ENCODE measurements at regions not wholly inside any gene's neighbourhood (a gene's known extent, or its start where the extent isn't known, plus 50 kb on each side); places are given as distances from the start of the nearest gene placed in this dataset.

DNA sequence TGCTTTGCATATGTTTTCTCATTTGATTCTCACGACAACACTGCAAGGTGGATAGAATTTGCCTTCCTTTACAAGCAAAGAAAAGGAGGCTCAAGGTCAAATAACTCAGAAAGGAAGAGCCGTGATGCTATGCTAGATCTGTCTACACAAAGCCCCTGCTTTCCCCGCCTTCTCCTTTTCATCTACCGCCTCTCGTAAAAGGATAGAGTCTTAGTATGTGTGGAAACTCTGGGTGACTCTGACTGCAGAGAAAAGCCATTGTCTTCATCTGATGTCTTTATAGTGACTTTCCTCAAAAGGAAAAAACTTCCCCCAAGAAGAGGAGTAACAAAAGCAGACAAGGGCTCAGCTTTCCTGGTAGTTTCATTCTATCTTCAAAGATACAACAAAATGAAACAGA is 292.7 kb downstream of the ACTR3B start:
- WGBS, 2 experiments (ENCODE audit: low coverage in 1 of 2, low lambda C conversion rate in 2 of 2, missing lambda C conversion rate in 2 of 2), result 42 to 43% methylated on average over 5 of the region's 5 CpGs
- H3K36me3 ChIP-seq (ENCODE audit: low read depth), result no peaks in the 10 kb centered on the region
- no peak overlapping the region for H3K27ac ChIP-seq
- no peaks in the 10 kb centered on the region for H3K4me1 ChIP-seq (ENCODE audit: insufficient read depth)
- no peak overlapping the region for H3K4me3 ChIP-seq
- H3F3A ChIP-seq (ENCODE audit: insufficient read depth), result no peaks in the 10 kb centered on the region
- in situ Hi-C loops (cut with MboI), result no loop called here
- H3K9ac ChIP-seq, result no peak overlapping the region
- no peak overlapping the region for H3K4me2 ChIP-seq (ENCODE audit: unreplicated experiment)
- DNase-seq, result no peak
- H3K79me2 ChIP-seq (ENCODE audit: insufficient read depth), result no peaks in the 10 kb centered on the region
- no peaks in the 10 kb centered on the region for H3K27me3 ChIP-seq (replicated peaks; ENCODE audit: insufficient read depth)
- H4K20me1 ChIP-seq (ENCODE audit: insufficient read depth), result no peaks in the 10 kb centered on the region
- H3K9me2 ChIP-seq (ENCODE audit: insufficient read depth), result no peaks in the 10 kb centered on the region
- H3K9me3 ChIP-seq (ENCODE audit: low read depth), result no peaks in the 10 kb centered on the region
- TF ChIP-seq EZH2phosphoT487 (IDR thresholded peaks at IDR 0.05; ENCODE audit: insufficient read depth, low read depth) (no peak), EZH2 (IDR thresholded peaks at IDR 0.05; ENCODE audit: insufficient read depth, poor library complexity, severe bottlenecking) (no peak)
- no peak overlapping the region for H2AFZ ChIP-seq

DNA sequence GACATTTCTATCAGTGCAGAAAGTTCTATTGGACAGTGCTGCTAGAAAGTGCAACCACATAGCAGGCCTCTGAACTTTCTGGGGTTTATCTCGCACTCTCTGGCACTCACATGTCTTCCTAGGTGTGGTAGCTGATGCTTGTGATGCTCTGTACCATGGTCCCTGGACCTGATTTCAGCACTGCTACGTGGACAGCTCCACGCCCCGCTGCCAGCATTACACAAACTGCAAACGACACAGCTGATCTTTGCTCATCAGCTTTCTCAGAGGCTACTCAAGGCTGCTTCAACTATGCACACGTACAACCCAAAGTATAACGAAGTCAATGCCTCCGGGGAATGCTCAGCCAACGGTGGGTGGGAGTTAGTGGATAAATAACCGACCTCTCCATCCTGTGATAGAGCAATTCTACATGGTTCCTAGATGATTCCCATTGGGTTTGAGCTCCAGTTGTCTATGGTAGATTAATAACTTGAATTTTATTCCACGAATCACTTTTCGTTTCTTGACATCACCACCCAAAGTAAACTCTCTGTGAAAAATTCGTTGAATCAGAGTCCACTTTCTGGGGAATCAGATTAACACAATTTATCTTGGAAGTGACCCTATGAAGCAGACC is 302.5 kb downstream of the ACTR3B start:
- no peak for DNase-seq
- WGBS, 2 experiments (ENCODE audit: low coverage in 1 of 2, low lambda C conversion rate in 2 of 2, missing lambda C conversion rate in 2 of 2), result 6 to 13% methylated on average over 12 to 13 of the region's 13 CpGs
- H3K79me2 ChIP-seq (ENCODE audit: insufficient read depth), result no peaks in the 10 kb centered on the region
- H3K4me1 ChIP-seq (ENCODE audit: insufficient read depth), result no peaks in the 10 kb centered on the region
- in situ Hi-C loops (cut with MboI), result no loop called here
- H3K9me3 ChIP-seq (ENCODE audit: low read depth), result no peaks in the 10 kb centered on the region
- no peaks in the 10 kb centered on the region for H4K20me1 ChIP-seq (ENCODE audit: insufficient read depth)
- H3K9ac ChIP-seq, result no peak overlapping the region
- no peak overlapping the region for H2AFZ ChIP-seq
- no peak for TF ChIP-seq EZH2phosphoT487 (IDR thresholded peaks at IDR 0.05; ENCODE audit: insufficient read depth, low read depth)
- TF ChIP-seq EZH2 (IDR thresholded peaks at IDR 0.05; ENCODE audit: insufficient read depth, poor library complexity, severe bottlenecking), result no peak
- H3K4me2 ChIP-seq (ENCODE audit: unreplicated experiment), result no peak overlapping the region
- no peaks in the 10 kb centered on the region for H3K9me2 ChIP-seq (ENCODE audit: insufficient read depth)
- no peaks in the 10 kb centered on the region for H3F3A ChIP-seq (ENCODE audit: insufficient read depth)
- H3K27me3 ChIP-seq (replicated peaks; ENCODE audit: insufficient read depth), result no peaks in the 10 kb centered on the region
- no peak overlapping the region for H3K27ac ChIP-seq
- H3K36me3 ChIP-seq (ENCODE audit: low read depth), result no peaks in the 10 kb centered on the region
- H3K4me3 ChIP-seq, result no peak overlapping the region

DNA sequence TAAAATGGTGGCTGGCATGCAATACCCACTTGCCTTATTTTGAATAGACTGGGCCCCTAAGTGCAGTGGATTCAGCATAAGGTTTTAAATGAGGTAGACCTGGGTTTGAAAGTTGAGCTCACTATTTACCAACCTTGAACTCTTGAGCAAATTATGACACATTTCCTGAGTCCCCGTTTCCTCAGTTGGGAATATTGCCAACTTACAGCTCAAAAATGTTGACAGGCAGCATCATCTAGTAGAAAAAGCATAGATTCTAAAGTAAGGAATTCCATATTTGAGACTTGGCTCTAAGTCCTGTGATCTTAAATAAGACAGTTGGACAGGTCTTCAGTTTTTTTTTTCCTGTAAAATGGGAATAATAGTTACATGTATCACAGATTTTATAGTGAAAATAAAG is 305.5 kb downstream of the ACTR3B start:
- no peaks in the 10 kb centered on the region for H3K27me3 ChIP-seq (replicated peaks; ENCODE audit: insufficient read depth)
- H3K4me2 ChIP-seq (ENCODE audit: unreplicated experiment), result no peak overlapping the region
- no peaks in the 10 kb centered on the region for H3F3A ChIP-seq (ENCODE audit: insufficient read depth)
- H3K27ac ChIP-seq, result no peak overlapping the region
- H4K20me1 ChIP-seq (ENCODE audit: insufficient read depth), result no peaks in the 10 kb centered on the region
- H3K36me3 ChIP-seq (ENCODE audit: low read depth), result no peaks in the 10 kb centered on the region
- H3K9me3 ChIP-seq (ENCODE audit: low read depth), result no peaks in the 10 kb centered on the region
- H2AFZ ChIP-seq, result no peak overlapping the region
- no peak overlapping the region for H3K9ac ChIP-seq
- TF ChIP-seq EZH2 (IDR thresholded peaks at IDR 0.05; ENCODE audit: insufficient read depth, poor library complexity, severe bottlenecking) (no peak), EZH2phosphoT487 (IDR thresholded peaks at IDR 0.05; ENCODE audit: insufficient read depth, low read depth) (no peak)
- H3K4me1 ChIP-seq (ENCODE audit: insufficient read depth), result no peaks in the 10 kb centered on the region
- no peak overlapping the region for H3K4me3 ChIP-seq
- no peaks in the 10 kb centered on the region for H3K9me2 ChIP-seq (ENCODE audit: insufficient read depth)
- H3K79me2 ChIP-seq (ENCODE audit: insufficient read depth), result no peaks in the 10 kb centered on the region
- in situ Hi-C loops (cut with MboI), result no loop called here
- no peak for DNase-seq
- WGBS, 2 experiments (ENCODE audit: low coverage in 1 of 2, low lambda C conversion rate in 2 of 2, missing lambda C conversion rate in 2 of 2), result 0 to 3% methylated on average over 1 of the region's 1 CpG

DNA sequence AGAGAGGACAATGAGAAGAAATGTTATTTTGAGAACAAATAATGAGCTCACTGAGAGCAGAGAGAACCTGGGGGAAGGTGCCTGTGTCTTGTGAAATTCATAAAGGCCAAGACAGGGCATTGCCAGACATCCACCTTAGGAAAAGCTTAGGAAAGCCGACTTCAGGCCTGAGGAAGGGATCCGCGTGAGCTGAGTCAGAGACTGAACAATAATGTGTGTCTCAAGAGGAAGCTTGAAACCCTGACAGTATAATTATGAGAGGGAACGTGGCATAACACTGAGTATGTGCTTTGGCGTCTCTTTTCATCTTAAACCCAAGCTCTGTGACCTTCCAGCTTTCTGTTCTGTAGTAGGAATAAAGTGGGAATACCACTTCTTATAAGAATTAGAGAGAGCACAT is 307.2 kb downstream of the ACTR3B start:
- 18 to 21% methylated on average over 5 of the region's 5 CpGs for WGBS, 2 experiments (ENCODE audit: low coverage in 1 of 2, low lambda C conversion rate in 2 of 2, missing lambda C conversion rate in 2 of 2)
- H3K4me2 ChIP-seq (ENCODE audit: unreplicated experiment), result no peak overlapping the region
- no peaks in the 10 kb centered on the region for H3K36me3 ChIP-seq (ENCODE audit: low read depth)
- H4K20me1 ChIP-seq (ENCODE audit: insufficient read depth), result no peaks in the 10 kb centered on the region
- H3K9me2 ChIP-seq (ENCODE audit: insufficient read depth), result no peaks in the 10 kb centered on the region
- no peaks in the 10 kb centered on the region for H3K79me2 ChIP-seq (ENCODE audit: insufficient read depth)
- no peaks in the 10 kb centered on the region for H3K9me3 ChIP-seq (ENCODE audit: low read depth)
- no peak overlapping the region for H2AFZ ChIP-seq
- no peak for DNase-seq
- no peak for TF ChIP-seq EZH2phosphoT487 (IDR thresholded peaks at IDR 0.05; ENCODE audit: insufficient read depth, low read depth)
- no peak for TF ChIP-seq EZH2 (IDR thresholded peaks at IDR 0.05; ENCODE audit: insufficient read depth, poor library complexity, severe bottlenecking)
- in situ Hi-C loops (cut with MboI), result no loop called here
- no peak overlapping the region for H3K27ac ChIP-seq
- H3K4me1 ChIP-seq (ENCODE audit: insufficient read depth), result no peaks in the 10 kb centered on the region
- H3K9ac ChIP-seq, result no peak overlapping the region
- H3K4me3 ChIP-seq, result no peak overlapping the region
- no peaks in the 10 kb centered on the region for H3F3A ChIP-seq (ENCODE audit: insufficient read depth)
- no peaks in the 10 kb centered on the region for H3K27me3 ChIP-seq (replicated peaks; ENCODE audit: insufficient read depth)

DNA sequence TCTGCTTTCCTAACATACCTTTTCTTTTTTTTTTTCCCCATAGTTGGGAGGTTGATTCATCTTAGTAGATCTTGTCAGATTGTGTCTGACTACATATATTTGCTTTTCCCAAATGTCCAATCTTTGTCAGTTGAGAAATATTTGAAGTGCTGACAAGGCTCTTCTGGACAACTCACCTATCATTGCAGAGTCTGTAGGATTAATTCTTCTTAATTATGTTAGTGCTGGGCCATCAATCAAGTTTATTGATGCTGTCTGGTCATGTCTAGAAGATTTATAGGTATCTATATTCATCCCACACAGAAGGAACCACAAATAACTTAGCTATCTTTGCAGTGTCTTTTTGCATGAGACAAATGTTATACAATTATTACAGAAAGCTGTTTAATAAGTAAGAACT is 310.6 kb downstream of the ACTR3B start:
- Histone ChIP-seq H3K4me2 (ENCODE audit: unreplicated experiment) (no peak overlapping the region), H4K20me1 (ENCODE audit: insufficient read depth) (no peaks in the 10 kb centered on the region), H3K27ac (no peak overlapping the region), H3K27me3 (replicated peaks; ENCODE audit: insufficient read depth) (no peaks in the 10 kb centered on the region), H3K9ac (no peak overlapping the region), H3K4me1 (ENCODE audit: insufficient read depth) (no peaks in the 10 kb centered on the region), H3K4me3 (no peak overlapping the region), H2AFZ (no peak overlapping the region), H3K36me3 (ENCODE audit: low read depth) (no peaks in the 10 kb centered on the region), H3F3A (ENCODE audit: insufficient read depth) (no peaks in the 10 kb centered on the region), H3K9me3 (ENCODE audit: low read depth) (no peaks in the 10 kb centered on the region), H3K79me2 (ENCODE audit: insufficient read depth) (no peaks in the 10 kb centered on the region), H3K9me2 (ENCODE audit: insufficient read depth) (no peaks in the 10 kb centered on the region)
- in situ Hi-C loops (cut with MboI), result no loop called here
- TF ChIP-seq EZH2phosphoT487 (IDR thresholded peaks at IDR 0.05; ENCODE audit: insufficient read depth, low read depth), result no peak
- TF ChIP-seq EZH2 (IDR thresholded peaks at IDR 0.05; ENCODE audit: insufficient read depth, poor library complexity, severe bottlenecking), result no peak
- no peak for DNase-seq
